B cell (primary cell): ENCODE measurements at regions not wholly inside any gene's neighbourhood (a gene's known extent, or its start where the extent isn't known, plus 50 kb on each side); places are given as distances from the start of the nearest gene placed in this dataset.

Source experiments
- ATAC-seq: fragments of 200-7000 bp; cut with Tn5 transposase; one replicate; pipeline ENCODE4 v1.10.0; 2021; ENCODE audit warnings: low read depth, mild to moderate bottlenecking, moderate number of reproducible peaks, moderate library complexity
- CTCF ChIA-PET: fragments of 350-600 bp; sonication (Branson Sonifier 250); formaldehyde crosslinking; loops from one replicate; lab custom pipeline; 2021; ENCODE audit warnings: antibody characterized with exemption, inconsistent platforms; lab: Charles Lee
- POLR2A ChIA-PET: fragments of 350-600 bp; sonication (Branson Sonifier 250); formaldehyde crosslinking; loops from one replicate; lab custom pipeline; 2021; ENCODE audit warnings: antibody characterized with exemption; lab: Charles Lee
- DNase-seq: peaks from one replicate; pipeline ENCODE4 v3.0.0; 2013
- H2AFZ ChIP-seq: 2 replicates; pipeline ENCODE4 v1.6.1; 2012; ENCODE audit warnings: mild to moderate bottlenecking, low read depth, low read length; ENCODE audit not compliant: insufficient read depth, poor library complexity, severe bottlenecking
- H3K27ac ChIP-seq, 2 donors: 1 replicate in 1 of 2; 2 replicates in 1 of 2; pipeline ENCODE4 v1.5.1; 2012 to 2013; ENCODE audit warnings: low read length in 2 of 2, mild to moderate bottlenecking in 2 of 2, moderate library complexity in 1 of 2
- H3K27me3 ChIP-seq, 4 experiments: fragments of 200-600 bp in 1 of 4; sonication (generic) in 1 of 4; replicated peaks in 1 of 4; 1 replicate in 2 of 4; 2 replicates in 2 of 4; pipeline versions ENCODE4 v1.6.1 to v1.7.0; 2013 to 2016; ENCODE audit warnings: low read length in 3 of 4, mild to moderate bottlenecking in 2 of 4, mixed read lengths in 1 of 4, moderate library complexity in 1 of 4; ENCODE audit not compliant: insufficient read depth in 4 of 4, control insufficient read depth in 3 of 4; ENCODE audit errors: control extremely low read depth in 1 of 4
- H3K36me3 ChIP-seq, 2 experiments: replicated peaks in 1 of 2; 1 replicate in 1 of 2; 2 replicates in 1 of 2; pipeline versions ENCODE4 v1.6.1 to v1.7.1; 2013; ENCODE audit warnings: low read length in 1 of 2; ENCODE audit not compliant: insufficient read depth in 2 of 2, control insufficient read depth in 1 of 2; ENCODE audit errors: control extremely low read depth in 1 of 2, extremely low read depth in 1 of 2
- H3K4me1 ChIP-seq, 2 donors: fragments of 200-600 bp in 1 of 2; sonication (generic) in 1 of 2; 1 replicate in 1 of 2; 2 replicates in 1 of 2; pipeline versions ENCODE4 v1.5.1 to v1.6.1; 2013 to 2017; ENCODE audit warnings: low read length in 2 of 2; ENCODE audit not compliant: control insufficient read depth in 2 of 2, insufficient read depth in 2 of 2
- H3K4me2 ChIP-seq: replicated peaks from 2 replicates; pipeline ENCODE3; 2012; ENCODE audit warnings: mild to moderate bottlenecking, low read depth, low read length; ENCODE audit not compliant: poor library complexity, severe bottlenecking
- H3K4me3 ChIP-seq, 5 experiments: fragments of 200-600 bp in 1 of 5; sonication (generic) in 1 of 5; 1 replicate in 3 of 5; 2 replicates in 2 of 5; pipeline versions ENCODE4 v1.5.1 to v1.7.0; 2011 to 2016; ENCODE audit warnings: low read length in 4 of 5, mild to moderate bottlenecking in 4 of 5, low read depth in 2 of 5, control low read depth in 1 of 5, moderate library complexity in 1 of 5; ENCODE audit not compliant: insufficient read depth in 1 of 5; ENCODE audit errors: control extremely low read depth in 1 of 5, extremely low read depth in 1 of 5
- H3K79me2 ChIP-seq: fragments of 200-600 bp; sonication (generic); one replicate; pipeline ENCODE4 v1.6.0; 2016; ENCODE audit warnings: low read length; ENCODE audit not compliant: control insufficient read depth, insufficient read depth
- H3K9ac ChIP-seq: fragments of 200-600 bp; sonication (generic); 2 replicates; pipeline ENCODE4 v1.6.1; 2017; ENCODE audit warnings: mild to moderate bottlenecking, low read length, moderate library complexity
- H3K9me3 ChIP-seq, 3 donors: one replicate each; pipeline versions ENCODE4 v1.6.1 to v1.7.1; 2013; ENCODE audit warnings: low read length in 2 of 3; ENCODE audit not compliant: control insufficient read depth in 2 of 3, insufficient read depth in 1 of 3; ENCODE audit errors: control extremely low read depth in 1 of 3
- H4K20me1 ChIP-seq: 2 replicates; pipeline ENCODE4 v1.6.0; 2012; ENCODE audit warnings: mild to moderate bottlenecking, low read length; ENCODE audit not compliant: insufficient read depth, control insufficient read depth, poor library complexity, severe bottlenecking
- H3K27ac Mint-ChIP-seq: one replicate; pipeline ENCODE4 v1.8.0; 2021; ENCODE audit warnings: mixed read lengths
- H3K27me3 Mint-ChIP-seq: one replicate; pipeline ENCODE4 v1.8.0; 2021; ENCODE audit warnings: mixed read lengths
- H3K4me1 Mint-ChIP-seq: one replicate; pipeline ENCODE4 v1.8.0; 2021; ENCODE audit warnings: mixed read lengths
- H3K4me3 Mint-ChIP-seq: one replicate; pipeline ENCODE4 v1.8.0; 2021; ENCODE audit warnings: mixed read lengths
- H3K9me3 Mint-ChIP-seq: one replicate; pipeline ENCODE4 v1.8.0; 2022; ENCODE audit warnings: mixed read lengths; ENCODE audit not compliant: insufficient read depth
- CTCF ChIP-seq: fragments of 200-600 bp; IDR thresholded peaks from one replicate; pipeline ENCODE4 v1.8.0; 2022; ENCODE audit warnings: antibody characterized with exemption, mild to moderate bottlenecking
- EZH2 ChIP-seq: IDR thresholded peaks from 2 replicates; pipeline ENCODE4 v1.6.1; 2012; ENCODE audit warnings: borderline replicate concordance, low read depth, mild to moderate bottlenecking, moderate library complexity, low read length; ENCODE audit not compliant: insufficient read depth, poor library complexity, severe bottlenecking
- WGBS: methylation state at CpG from one replicate; pipeline ENCODE4 v1.1.5; 2013; ENCODE audit warnings: missing lambda C conversion rate; ENCODE audit not compliant: insufficient coverage; 5-methylcytosine and 5-hydroxymethylcytosine counted together
- intact Hi-C: fragments of 100-400 bp; cut with micrococcal nuclease; formaldehyde crosslinking; loops from one replicate; pipeline ENCODE4 v1.10.0; 2022

DNA sequence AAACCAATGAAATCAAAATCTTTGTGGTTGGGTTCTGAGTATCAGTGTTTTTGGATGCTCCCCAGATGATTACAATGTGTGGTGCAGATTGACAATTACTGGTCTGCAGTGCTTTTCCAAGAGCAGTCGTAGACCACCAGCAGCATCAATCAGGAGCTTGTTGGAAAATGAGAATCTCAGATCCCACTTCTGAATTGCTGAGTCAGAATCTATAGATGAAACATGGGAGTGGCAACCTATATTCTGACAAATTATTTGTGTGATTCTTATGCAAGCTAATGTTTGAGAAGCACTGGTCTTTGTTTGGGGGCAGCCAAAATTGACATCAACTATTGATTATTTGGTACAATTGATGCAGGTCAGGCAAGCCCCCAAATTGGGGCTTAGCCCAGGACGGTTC is 539.9 kb upstream of the BTBD3 start:
- Histone ChIP-seq H3K4me3 (no peak overlapping the region), H3K9me3 (peaks cover 0 to 11% (median 0%) of the 10 kb centered on the region in 3 donors), H3K36me3 (no peaks in the 10 kb centered on the region), H2AFZ (no peak overlapping the region), H4K20me1 (no peaks in the 10 kb centered on the region), H3K79me2 (no peaks in the 10 kb centered on the region), H3K27me3 (no peaks in the 10 kb centered on the region), H3K27ac (no peak overlapping the region), H3K4me2 (no peak overlapping the region), H3K4me1 (no peaks in the 10 kb centered on the region), H3K9ac (no peak overlapping the region)
- CTCF ChIA-PET, result no interaction called here
- Mint-ChIP-seq H3K9me3 (no peaks in the 10 kb centered on the region), H3K4me3 (no peak overlapping the region), H3K27me3 (no peaks in the 10 kb centered on the region), H3K27ac (no peak overlapping the region), H3K4me1 (no peaks in the 10 kb centered on the region)
- intact Hi-C loops, result no loop called here
- no peak for ATAC-seq
- POLR2A ChIA-PET, result no interaction called here
- 92% methylated on average over 2 of the region's 2 CpGs for WGBS
- TF ChIP-seq EZH2 (no peak), CTCF (no peak)
- no peak for DNase-seq

- Histone ChIP-seq H3K9ac (no peak overlapping the region), H3K36me3 (no peaks in the 10 kb centered on the region), H3K27ac (no peak overlapping the region), H3K79me2 (no peaks in the 10 kb centered on the region), H3K4me1 (no peaks in the 10 kb centered on the region), H3K9me3 (peaks cover 0 to 11% (median 0%) of the 10 kb centered on the region in 3 donors), H3K4me3 (no peak overlapping the region), H3K4me2 (no peak overlapping the region), H4K20me1 (no peaks in the 10 kb centered on the region), H3K27me3 (no peaks in the 10 kb centered on the region), H2AFZ (no peak overlapping the region)
- no peaks in the 10 kb centered on the region for H3K4me1 Mint-ChIP-seq
- no peak for DNase-seq
- H3K4me3 Mint-ChIP-seq, result no peak overlapping the region
- peaks cover 2% of the 10 kb centered on the region for H3K9me3 Mint-ChIP-seq
- WGBS, result no CpG with 5 or more reads among the region's 1 CpG
- TF ChIP-seq CTCF, result no peak
- no peak for TF ChIP-seq EZH2
- H3K27me3 Mint-ChIP-seq, result no peaks in the 10 kb centered on the region
- ChIA-PET POLR2A (no interaction called here), CTCF (no interaction called here)
- ATAC-seq, result no peak
- intact Hi-C loops, result no loop called here
- H3K27ac Mint-ChIP-seq, result no peak overlapping the region
Measured at GRCh38 chr20:11378252-11378651, 539.4 kb upstream of the BTBD3 start.
